Stimulated activated CD8-positive, alpha-beta memory T cell treated with anti-CD3 and anti-CD28 coated beads, Interleukin-15, amount 100 ng/mL, for 1 hour (primary cell): ENCODE measurements at regions not wholly inside any gene's neighbourhood (a gene's known extent, or its start where the extent isn't known, plus 50 kb on each side); places are given as distances from the start of the nearest gene placed in this dataset.

Experiments used
- DNase-seq: peaks from one replicate; pipeline ENCODE4 v3.0.0-alpha.2; 2020; ENCODE audit warnings: low read depth

GRCh38 chr1:181327796-181328195, 155.5 kb upstream of the CACNA1E start:
- DNase-seq, result no peak

DNA sequence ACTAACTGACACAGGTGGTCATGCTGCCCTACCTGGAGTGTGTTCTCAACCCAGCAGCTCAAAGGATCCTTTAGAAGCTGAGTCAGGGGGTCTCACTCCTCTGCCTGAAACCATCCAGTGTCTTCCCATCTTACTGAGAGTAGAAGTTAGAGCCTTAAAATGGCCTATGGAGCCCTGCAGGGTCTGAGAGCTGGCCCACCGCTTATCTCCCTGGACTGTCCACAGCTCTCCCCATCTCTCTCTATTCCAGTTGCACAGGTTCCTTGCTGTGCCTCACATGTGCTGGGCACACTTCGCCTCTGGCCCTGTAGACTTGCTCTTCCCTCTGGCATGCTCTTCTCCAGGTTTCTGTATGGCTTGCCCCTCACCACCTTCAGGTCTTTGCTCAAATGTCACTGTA, 148.6 kb upstream of the CACNA1E start:
- DNase-seq, result no peak

DNA sequence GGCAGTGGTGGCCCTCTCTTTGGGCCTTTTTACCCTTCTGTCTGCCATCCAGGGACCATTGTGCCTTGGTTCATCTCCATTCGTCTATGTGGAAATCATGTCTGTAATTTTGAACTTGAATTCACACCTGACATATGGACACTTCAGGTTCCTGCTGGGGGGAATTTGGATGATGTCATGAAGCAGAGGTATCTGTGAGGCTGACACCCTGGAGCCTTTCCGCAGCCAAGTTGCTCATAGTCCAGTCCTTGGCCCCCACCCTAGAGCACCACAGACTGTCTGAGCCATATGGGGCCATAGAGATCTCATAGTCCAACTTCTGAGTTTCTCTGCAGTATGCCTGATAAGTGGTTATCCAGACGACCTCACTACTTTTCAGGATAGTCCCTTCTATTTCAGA, 147.7 kb upstream of the CACNA1E start:
- no peak for DNase-seq

DNA sequence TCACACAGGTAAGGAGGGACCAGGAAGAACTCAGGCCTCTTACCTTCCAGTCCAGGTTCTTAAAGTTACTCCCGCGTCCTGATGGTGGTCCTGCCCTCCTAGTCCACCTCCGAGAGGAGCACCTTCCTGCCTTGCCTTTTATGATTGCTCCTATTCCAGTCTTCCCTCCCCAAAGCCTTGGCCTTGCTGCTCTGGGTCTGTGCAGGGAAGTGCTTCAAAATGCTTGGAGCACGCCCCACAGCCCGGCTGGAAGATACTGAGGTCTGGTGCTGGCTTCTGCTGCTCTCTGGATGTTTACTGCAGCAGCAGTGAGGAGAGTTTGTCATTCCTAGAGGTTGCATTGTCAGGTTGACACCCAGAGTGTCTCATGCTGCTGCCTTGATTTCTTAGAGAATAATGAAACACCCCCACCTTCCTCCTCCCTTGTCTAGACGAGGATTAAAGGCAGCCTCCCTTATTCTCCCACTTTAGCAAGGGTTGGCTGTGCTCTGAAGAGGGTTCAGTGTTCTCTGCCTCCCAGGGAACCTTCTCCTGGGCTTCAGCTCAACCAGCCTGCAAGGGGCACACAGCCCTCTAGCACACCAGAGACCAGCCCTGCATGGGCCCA, 142.2 kb upstream of the CACNA1E start:
- DNase-seq, result no peak

DNA sequence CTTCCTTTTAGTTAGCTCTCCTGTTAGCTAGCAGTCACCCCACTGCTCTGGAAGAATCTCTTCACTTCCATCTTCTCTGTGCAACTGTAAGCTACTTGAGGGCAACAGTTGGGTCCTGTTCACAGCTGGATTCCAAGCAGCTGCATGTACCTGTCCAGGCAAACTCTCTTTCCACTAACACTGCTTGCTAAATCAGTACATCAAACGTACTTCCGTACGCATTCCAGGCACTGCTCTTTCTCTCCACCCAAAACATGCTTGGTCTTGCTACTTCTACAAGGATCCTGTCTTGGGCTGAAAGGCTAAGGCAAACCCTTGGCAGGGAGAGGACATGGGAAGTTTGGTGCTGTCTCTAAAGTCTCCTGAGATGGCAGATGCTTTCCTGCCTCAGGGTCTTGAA, 139.2 kb upstream of the CACNA1E start:
- DNase-seq, result no peak

- no peak for DNase-seq
Observed at GRCh38 chr1:181345146-181345545, 138.2 kb upstream of the CACNA1E start.

DNA sequence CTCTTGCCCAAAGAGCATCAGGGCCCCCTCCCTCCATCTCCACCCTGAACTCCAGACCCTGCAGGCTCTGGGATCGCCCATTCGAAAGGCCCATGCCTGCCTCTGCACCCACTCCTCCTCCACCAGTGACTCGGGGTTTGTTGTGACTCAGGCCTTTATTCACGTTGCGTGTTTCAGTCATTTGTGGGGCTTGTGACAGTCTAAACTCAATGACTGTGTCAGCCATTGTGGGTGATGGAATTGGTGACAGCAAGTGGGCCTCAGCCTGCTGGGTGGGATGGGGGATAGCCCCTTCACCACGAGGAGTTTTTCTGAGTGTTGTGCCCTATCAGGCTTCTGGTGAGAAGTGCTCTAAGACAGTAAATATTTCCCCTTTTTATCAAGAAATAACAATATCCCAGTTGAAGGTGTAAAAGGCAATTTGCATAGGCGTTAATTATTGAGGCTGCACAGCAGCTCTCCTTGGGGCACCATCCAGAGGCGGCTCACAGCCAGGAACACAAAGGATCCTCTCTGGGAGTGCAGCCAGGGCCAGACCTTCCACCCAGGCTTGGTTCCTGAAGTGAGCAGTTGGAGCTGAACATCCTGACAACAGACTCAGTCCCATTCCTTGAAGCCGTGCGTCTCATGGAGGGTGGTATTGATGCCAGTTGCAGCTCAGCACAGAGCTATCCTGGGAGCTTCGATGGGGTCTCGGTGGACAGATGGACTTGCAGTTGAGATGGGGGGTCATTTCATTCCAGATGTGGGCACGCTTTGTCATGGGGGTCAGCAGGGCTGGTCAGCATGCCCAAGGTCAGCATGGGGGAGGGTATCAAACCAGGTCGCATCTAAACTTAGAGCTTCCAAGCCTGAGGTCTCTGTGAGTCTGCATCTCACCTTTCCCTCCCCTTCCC, 135.6 kb upstream of the CACNA1E start:
- no peak for DNase-seq

GRCh38 chr1:181349512-181349911, 133.8 kb upstream of the CACNA1E start:
- DNase-seq, result no peak

DNA sequence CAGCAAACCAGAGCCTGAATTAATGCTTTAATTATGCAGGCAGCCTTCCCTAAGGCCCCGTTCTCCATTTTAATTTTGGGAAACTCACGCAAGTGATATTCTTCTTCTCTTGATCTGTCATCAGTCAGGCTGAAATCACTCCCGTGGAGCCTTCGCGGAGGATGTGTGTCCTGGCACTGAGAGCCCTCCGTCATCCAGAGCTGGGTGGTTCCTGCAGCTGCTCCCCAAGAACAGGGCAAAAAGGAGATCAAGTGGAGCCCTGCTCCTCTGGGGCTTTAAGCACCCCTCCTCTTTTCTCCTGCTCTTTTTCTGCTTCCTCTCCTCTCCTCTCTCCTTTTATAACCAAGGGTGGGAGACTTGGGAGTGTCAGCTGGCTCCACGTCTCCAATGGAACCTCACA, 133.2 kb upstream of the CACNA1E start:
- no peak for DNase-seq

DNA sequence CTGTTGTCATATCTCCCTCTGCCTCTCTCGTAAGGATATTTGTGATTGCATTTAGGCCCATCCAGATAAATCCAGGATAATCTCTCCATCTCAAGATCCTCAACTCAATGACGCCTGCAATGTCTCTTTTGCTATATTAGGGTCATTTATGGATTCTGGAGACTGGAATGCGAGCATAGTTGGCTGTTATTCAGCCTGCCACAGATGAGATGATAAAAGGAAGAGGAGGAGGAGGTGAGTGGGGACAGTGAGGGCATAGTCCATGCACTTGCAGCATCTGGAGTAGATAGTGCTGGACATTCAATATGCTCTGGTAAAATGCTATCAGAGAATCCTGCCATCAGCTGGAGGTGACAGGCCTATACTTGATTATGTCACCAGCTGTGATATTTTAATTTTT, 131.6 kb upstream of the CACNA1E start:
- no peak for DNase-seq

DNA sequence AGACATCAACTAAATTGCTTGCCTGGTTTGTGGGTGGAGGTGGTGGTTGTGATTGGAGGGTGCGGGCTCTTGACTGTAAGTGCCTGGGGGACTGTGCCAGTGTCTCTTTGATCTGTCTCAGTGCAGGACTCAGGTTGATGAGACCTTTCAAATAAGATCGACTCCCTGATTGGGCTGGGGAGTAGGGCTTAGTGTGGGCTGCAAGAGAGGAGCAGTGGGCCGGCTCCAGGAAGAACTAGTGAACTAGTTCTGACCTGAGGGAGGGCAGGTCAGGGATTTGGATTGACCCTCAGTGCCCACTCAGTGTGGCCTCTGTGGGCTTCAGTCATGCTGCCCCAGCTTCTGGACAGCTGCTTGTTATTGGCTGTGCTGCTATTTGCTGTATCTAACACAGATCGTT, 130.6 kb upstream of the CACNA1E start:
- no peak for DNase-seq

DNA sequence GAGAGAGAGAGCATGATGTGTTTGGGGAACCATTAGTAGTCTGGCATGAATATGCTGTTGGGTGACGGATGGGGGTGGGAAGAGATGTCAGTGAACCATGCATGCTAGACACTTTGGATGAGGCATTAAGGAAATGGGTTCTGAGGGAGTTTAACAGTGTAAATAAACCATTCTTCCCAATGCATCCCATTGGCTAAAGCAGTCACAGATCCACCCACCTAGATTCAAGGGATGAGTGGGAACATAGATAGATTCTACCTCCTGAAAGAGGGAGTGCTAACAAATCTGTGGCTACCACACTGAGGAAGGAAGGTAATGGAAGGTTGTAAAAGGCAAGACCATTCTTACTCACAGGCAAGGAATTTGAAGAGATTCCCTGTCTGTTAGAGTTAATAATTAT, 129.8 kb upstream of the CACNA1E start:
- no peak for DNase-seq

DNA sequence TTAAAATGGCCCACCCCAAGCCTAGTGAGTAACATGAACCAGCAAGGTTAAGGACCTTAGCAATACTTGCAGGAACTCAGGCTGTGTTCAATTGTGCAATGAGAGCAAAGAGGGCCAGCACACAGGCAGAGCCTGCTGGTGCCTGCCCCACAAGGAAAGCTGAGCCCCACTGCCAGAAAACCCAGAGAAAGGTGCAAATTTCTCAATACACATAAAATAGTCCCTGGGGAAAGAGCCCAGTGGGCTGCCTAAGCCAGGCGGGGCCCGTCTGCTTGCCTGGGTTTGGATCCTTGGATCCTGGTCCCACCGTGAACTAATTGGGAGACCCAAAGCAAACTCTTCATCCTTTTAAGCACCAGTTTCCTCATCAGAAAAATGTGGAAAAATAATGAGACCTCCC, 128.5 kb upstream of the CACNA1E start:
- no peak for DNase-seq

DNA sequence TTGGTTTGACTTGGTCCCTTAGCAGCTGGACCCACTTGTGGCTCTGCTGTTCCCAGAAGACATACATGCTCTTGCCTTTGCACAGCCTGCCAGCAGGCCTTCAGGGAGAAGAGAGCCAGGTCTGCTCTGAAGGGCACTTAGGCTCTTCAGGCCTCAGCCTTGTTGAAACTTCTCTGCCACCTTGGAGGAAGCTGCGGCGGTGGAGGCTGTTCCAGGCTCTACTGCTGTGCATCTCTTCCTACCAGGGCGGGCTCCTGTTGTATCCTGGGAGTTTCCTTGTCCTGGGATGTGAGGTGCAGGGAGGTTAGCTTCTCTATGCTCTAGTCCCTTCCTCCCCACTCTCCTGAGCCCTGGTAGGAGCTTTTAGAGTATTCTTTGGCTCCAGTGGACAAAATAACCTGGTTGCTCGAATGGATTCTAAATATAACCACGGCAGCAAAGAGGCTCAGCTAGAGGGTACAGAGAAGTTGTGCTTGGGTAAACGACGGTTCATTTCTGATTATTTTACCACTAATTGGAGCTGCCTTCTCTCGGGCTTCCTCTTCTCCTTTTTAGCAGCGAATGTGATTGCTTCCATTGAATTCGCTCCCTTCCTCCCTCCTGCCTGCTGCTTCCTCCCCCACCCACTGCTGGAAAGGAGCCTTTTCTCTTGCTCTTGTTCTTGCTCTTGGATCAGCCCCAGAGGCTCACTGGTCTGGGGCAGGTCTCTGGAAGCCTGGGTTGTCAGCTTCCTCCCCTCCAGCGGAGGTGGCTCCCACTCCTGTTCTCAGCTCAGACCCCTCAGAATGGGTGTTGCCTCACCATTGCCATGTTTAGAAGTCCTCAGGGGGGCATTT, 126.6 kb upstream of the CACNA1E start:
- DNase-seq, result no peak

DNA sequence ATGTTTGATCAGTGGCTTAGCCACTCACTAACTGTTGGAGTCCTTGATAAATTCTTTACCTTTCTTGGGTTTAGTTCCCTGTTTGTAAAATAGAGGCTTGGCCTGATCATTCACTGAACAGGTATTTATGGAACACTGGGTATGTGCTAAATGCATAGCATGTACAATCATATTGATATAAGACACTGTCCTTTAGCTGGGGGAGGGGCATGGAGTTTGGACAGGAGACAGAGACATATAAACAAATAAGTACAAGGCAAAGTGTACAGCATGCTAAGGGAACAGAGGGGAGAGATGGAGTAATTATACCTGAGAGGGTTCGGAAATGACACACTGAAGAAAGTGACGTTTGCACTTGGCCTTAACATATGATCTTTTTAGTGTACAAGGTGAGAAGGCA, 124.3 kb upstream of the CACNA1E start:
- no peak for DNase-seq

- DNase-seq, result no peak
Observed at GRCh38 chr1:181364801-181365200, 118.5 kb upstream of the CACNA1E start.

- DNase-seq, result no peak
Observed at GRCh38 chr1:181366910-181367309, 116.4 kb upstream of the CACNA1E start.

DNA sequence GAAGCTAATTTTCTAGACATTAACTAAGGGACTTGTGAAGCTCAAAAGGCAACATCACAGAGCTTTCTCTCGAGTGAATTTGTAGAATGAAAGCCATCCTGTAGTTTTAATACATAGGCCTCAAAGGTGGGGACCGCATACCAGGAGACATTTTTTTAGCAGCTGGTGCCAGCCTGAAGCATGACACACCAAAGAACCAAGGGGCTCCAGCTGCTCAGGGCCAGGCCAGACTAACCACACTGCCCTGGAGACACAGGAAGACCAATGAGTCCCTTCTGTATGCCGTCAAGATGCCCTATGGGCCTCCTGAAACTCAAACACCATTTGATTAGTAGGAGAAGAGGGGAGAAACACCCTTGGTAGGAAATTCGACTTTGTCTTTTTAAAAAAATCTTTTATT, 113.9 kb upstream of the CACNA1E start:
- no peak for DNase-seq

GRCh38 chr1:181383695-181384094, 99.6 kb upstream of the CACNA1E start:
- DNase-seq, result no peak

DNA sequence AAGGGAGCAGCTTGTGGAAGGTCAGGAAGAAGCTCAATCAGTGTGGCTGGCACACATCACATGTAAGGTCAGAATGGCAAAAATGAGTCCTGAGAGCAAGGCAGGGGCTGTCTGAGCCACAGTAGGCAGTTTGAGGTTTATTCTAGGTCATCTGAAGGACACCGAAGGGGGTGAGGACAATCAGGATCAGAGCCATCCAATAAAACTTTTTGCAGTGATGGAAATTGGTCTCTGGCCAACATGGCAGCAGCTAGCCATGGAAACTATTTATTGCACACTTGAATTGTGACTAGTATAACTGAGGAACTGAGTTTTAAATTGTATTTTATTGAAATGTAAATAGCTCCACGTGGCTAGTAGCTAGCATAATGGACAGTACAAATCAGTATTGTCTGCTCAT, 97.0 kb upstream of the CACNA1E start:
- DNase-seq, result no peak

DNA sequence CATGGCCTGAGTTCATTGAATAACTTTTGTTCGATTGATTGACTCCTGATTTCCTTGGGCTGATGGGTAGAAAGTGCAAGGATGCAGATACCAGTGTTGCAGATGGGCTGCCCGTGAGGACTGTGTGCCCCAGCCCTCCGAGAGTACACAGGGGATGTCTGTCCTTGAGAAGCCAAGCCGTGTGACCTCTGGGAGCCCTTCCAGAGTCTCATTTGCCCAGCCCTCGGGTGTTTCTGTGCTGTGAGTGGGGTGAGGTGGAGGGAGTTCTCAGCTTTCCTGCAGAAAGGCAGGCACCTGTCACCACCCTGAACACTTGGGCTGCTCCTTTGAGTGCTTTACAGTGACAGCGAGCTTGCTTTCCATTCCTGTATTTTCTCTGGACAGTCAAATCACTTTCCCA, 96.4 kb upstream of the CACNA1E start:
- DNase-seq, result no peak

GRCh38 chr1:181387702-181388101, 95.6 kb upstream of the CACNA1E start:
- DNase-seq, result no peak
